Cardiac septum (tissue), 1 donor: ENCODE measurements at regions not wholly inside any gene's neighbourhood (a gene's known extent, or its start where the extent isn't known, plus 50 kb on each side); places are given as distances from the start of the nearest gene placed in this dataset.
"Not testable (repeated sequence)": the region's sequence is repeated elsewhere in the genome, so short reads cannot be mapped to it uniquely, and the experiment has no call there.

Experiments
- DNase-seq: peaks from one replicate; pipeline ENCODE4 v3.0.0-alpha.2; 2020; ENCODE audit warnings: low spot score
- intact Hi-C: fragments of 100-400 bp; cut with DNase I; formaldehyde crosslinking; loops from one replicate; pipeline ENCODE4 v1.14.0; 2022
- donor health status: DM: no; HTN: no; CAD: no.

DNA sequence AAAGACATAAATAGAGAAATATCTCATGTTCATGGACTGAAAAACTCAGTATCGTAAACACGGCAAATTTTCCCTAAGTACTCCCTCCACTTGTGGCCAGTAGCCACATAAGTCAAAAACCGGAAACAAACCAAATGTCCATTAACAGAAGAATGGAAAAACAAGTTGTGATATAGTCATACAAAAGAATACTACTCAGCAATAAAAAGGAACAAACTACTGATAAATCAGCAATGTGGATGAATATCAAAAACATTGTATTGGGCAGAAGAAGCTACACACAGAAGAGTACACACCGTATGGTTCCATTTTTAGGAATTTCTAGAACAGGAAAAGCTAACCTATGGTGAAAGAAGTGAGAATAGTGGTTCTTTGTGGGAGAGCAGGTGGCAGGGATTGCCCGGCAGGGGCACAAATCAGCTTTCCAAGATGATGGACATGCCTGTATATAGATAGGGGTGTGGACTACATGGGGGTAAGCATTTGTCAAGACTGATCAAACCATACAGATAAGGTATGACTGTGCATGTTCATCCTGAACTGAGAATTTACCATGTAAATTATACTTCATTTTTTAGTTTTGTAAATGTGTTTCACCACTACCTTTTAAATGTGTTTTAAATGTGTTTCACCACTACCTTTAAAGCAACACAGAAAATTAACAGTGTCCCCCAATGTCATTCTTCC is 172.8 kb upstream of the CDH5 start:
- intact Hi-C loops, result loop anchor here (5.0 kb wide), 1 partner anchor 49 kb away; no protein-coding TSS in a partner anchor
- no peak for DNase-seq

DNA sequence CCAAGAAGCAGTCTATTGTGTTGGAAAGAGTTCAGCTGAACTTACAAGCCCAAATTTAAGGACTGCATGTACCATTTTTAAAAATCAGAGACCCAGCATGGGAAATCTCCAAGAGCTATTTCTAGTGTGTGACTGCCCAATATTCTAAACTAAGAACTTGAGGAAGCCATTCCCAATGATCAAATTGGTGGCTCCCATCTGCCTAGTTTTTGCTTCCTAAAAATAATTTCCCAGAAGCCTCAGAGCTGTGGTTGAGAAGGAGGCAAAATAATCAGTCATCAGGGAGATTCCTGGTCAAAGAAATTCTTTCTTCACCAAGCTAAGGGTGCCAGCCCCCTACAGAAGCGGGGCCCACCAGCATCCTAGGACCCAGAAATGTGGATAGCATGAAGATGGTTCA is 176.1 kb upstream of the CDH5 start:
- DNase-seq, result no peak
- intact Hi-C loops, result loop anchor here (5.0 kb wide), 1 partner anchor 52 kb away; no protein-coding TSS in a partner anchor

DNA sequence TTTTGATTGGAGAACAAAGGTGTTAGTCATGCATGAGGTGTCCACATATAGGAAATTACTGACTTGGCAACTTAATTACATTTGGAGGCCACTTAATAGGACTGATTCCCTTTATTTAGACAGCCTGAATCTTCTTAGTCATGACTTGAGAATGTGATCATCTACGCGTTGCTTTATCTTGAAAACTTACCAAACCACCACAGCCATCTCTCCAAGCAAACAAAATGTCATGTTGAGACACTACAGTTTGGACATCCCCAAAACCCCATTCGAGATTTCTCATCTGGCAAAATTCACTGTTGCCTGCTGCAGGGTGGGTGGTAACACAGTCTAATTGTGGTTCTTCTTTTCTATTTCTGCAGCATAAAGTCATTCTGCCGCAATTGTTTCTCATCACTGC is 176.5 kb upstream of the CDH5 start:
- DNase-seq, result no peak
- intact Hi-C loops, result loop anchor here (5.0 kb wide), 1 partner anchor 52 kb away; no protein-coding TSS in a partner anchor

DNA sequence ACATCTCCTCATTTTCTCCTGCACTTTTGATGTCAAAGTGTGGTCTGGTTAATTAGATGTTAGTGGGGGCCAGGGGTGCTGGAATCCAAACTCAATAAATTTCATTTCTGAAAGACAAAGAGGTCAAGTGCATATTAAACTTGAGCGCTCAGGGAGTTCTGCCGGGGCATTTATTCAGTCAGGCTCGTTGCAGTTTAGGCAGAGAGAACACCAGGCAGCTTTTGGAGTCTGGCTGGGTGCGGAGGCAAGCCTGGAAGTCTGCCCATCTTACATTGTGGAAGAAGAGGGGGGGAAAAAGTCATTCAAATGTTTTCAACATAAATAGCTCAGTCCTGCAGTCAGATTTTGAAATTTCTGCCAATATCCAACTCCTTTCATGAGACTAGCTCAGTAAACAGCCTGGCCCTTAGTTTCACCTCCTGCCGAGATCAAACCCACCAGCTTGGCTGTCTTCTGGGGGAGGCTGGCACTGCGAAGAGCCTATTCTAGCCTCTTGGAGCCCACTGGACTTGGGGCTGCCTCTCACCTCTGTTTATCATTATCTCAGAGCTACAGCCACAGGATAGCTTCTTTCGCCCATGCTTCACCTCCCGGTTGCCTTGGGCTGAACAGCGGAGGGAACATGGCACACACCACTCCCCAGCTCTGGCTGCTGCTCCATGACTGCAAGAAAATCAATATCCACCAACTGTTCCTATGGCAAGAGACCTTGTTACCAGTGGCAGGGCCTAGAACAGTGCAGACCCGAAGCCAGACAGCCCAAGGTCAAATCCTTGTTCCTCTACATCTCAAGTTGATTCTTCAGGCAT is 177.4 kb upstream of the CDH5 start:
- no peak for DNase-seq
- intact Hi-C loops, result no loop called here

DNA sequence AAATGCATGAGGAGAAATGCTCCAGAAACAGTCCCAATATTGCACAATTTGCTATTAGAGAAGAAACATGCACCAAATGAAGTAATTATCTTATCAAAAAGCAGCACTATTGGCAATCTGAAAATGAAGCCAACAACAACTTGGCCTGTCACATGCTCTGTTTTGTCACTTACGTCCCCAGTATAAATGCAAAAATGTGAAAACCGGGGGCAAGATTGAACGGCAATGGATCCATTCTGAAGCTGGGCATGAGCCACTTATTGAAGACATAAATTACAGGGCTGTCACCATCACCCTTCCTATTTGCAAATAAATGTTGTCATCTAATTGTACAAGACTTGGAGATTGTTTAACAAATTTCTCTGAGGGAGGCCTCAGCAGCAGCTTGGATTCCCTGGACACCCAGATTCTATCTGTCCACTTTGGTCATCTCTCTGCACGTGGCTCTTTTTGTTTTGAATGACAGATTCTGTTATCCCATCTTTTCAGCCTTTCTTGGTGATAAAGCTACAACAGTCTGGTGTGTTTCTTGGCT is 180.2 kb upstream of the CDH5 start:
- no peak for DNase-seq
- intact Hi-C loops, result no loop called here

DNA sequence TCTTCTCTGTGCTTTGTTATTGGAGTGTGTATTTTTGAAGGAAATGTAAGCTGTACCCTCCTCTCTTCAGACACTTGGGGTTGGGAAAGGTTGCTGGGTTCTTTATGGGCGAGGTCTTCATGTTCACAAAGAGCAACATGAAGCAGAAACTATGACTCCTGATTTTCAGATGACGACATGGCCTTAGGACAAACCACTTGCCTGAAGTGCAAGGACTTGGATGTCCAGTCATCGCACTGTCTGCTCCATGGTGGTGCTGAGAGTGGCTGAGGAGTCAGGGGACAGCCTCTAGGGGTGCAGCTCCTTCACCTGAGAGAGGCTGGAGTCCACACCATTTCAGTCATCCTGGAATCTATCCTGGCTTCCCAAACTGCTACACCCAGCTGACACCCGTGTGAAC is 183.9 kb upstream of the CDH5 start:
- intact Hi-C loops, result no loop called here
- DNase-seq, result no peak

DNA sequence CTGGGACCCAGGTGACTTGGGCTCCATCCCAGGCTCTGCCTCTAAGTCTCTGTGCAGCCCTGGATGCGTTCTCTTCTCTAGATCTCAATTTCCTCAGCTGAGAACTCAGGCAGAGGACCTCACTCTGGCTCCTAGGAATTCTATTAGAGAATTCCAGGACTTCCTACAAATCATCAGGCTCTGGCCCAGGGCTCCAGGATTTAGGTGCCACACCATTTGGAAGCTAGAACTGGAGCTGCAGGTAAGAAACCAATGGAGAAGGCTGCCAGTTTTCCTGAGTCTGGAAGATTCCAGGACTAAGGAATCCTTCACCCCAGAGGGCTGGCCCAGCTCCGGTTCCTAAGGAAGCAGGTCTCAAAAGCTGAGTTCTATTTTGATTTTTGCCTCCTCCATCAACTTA is 189.8 kb upstream of the CDH5 start:
- no peak for DNase-seq
- intact Hi-C loops, result no loop called here

DNA sequence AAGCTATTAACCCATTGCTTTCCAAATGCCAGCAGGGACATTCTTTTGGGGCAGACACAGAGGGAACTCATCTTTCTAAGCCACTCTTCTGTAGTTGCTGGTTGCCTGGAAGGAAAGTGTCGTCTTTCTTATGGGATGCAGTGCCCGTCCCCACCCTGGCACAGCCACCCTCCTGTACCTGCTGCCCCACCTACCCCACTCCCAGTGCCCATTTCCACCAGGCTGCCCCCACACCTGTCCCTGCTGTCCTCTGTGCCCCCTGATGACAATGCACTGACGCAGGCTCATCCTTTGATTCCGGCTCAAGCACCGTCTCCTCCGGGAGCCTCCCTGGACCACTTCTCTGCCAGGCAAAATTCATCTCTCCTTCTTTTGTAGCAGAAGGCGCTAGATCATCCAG is 190.4 kb upstream of the CDH5 start:
- DNase-seq, result no peak
- intact Hi-C loops, result no loop called here

DNA sequence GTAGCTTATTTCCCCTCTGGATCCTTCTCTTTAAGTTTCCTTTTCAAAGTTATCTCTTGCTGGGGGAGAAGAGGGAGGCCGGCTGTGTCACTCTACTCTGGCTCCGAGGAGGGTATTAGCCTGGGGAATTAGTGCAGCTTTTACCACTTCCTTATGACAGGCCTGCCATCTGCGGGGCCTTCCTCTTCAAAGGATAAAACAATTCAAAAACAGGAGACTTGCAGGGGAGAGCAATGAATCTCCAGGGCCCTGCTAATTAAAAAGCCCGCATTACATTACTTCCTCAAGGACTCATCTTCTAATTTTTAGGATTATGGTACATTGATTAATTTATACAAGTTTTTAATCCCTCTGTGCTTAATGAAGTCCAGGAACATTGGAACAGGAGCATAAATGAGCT is 190.9 kb upstream of the CDH5 start:
- intact Hi-C loops, result no loop called here
- no peak for DNase-seq

DNA sequence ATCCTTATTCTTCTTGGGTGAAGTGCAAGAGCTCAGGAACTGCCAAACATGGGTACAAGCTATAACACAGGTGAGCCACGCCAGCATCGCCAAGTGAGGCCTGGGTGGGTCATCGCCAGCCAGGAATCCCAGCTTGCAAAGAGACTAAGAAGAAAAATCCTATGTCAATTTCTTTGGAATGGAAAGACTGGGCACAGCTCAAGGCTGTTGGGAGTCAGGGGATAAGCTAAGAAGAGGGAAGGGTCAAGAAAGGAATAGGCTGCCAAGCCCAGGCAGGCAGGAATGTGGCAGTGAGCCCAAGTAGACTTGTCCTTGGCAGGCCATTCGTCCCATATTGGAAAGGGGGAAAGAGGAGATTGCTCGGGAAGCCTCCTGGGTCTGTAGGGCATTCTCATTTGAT is 191.4 kb upstream of the CDH5 start:
- intact Hi-C loops, result no loop called here
- DNase-seq, result no peak

DNA sequence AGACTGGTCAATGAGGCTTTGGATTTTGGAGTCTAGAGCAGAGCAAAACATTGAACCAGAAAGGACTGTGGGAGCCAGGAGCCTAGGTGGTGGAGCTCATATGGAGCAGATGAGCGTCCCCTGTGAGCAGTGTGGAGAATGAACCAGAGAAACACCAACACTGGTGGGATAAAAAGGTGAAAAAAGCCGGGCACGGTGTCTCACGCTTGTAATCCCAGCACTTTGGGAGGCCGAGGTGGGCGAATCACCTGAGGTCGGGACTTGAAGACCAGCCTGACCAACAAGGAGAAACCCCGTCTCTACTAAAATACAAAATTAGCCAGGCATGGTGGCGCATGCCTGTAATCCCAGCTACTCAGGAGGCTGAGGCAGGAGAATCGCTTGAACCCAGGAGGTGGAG is 192.7 kb upstream of the CDH5 start:
- intact Hi-C loops, DNase-seq: not testable (repeated sequence)

DNA sequence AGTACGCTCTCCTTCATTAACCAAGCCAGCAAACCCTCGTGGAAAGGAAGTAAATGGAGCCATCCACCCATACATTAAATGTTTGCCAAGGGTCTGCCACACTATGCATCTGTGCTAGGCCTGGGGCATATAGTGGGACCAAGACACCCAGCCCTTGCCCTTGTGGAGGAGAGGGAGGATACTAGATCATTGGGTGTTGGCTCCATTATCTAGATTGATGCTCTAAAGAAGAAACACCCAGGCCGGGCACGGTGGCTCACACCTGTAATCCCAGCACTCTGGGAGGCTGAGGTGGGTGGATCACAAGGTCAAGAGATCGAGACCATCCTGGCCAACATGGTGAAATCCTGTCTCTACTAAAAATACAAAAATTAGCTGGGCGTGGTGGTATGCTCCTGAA is 193.3 kb upstream of the CDH5 start:
- intact Hi-C loops, DNase-seq: not testable (repeated sequence)

DNA sequence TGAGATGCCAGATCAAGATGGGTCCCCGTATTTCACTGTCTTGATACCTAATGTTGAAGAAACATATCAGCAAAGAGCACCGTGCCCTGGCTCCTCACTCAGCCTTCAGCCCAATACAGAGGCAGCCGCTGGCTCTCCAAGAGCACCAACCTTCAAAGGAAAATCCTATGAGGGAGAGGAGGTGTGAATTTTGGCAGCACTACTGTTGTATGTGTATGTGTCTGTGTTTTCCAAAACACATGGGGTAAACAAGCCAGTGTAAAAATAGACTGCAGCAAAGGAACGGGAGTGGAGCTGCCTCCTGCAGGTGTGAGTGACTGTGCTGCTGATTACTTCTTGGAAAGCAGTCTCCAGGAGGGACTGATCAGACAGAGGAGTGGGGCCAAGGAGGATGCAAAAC is 194.0 kb upstream of the CDH5 start:
- intact Hi-C loops, result no loop called here
- no peak for DNase-seq

DNA sequence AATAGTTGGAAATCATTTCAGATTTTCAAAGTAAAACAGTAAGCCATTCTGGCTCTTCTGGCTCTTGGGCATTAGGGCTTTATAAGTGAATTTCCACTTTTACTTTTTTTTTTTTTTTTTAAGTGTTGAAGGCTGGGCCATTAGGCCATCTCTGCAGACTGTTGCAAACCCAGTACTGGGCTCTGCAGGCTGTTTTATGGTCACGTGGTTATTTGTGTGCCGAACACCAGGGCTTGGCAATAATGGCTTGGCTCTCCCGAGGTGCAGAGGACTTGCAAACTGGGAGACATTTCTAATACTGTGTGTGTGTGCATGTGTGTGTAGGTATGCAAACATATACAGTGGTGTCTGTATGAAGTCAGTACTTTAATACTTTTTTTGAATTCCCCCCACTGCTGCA is 194.9 kb upstream of the CDH5 start:
- intact Hi-C loops, result no loop called here
- DNase-seq, result no peak

DNA sequence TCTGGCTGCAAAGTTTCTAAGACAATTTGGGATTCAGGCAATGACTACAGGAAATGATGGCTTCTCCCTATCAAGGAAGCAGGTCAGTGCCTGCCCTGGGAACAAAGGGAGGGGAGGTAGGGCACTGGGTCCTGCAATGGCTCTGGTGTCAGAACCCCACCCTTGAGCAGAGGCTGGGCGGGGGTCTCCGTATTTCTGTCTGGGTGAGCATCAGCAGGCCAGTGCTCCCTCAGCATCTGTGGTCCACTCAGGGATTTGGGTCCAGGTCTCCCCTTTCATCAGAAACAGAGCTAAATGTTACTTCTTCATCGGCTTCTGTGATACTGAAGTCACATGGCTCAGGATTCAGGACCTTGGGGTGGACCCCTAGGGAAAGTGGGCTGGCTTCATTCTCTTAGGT is 195.5 kb upstream of the CDH5 start:
- DNase-seq, result no peak
- intact Hi-C loops, result no loop called here

DNA sequence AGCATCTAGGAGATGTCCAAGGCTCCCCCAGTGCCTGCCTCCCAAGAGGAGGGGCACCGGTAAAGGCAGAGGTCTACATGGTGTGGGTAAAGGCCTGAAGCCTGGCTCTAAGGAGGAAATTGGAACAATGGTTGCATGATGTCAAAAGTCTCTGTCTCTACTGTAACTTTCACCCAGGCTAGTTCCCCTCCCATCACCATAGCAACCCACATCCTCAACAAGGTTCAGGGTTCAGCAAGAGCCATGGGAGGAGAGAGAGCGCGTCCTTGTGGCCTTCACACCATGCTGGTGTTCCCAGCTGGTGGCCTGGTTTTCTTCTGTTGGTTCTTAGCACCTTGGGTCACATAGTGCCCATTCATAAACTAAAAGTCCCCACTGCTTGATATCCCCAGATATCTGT is 196.7 kb upstream of the CDH5 start:
- DNase-seq, result no peak
- intact Hi-C loops, result no loop called here

DNA sequence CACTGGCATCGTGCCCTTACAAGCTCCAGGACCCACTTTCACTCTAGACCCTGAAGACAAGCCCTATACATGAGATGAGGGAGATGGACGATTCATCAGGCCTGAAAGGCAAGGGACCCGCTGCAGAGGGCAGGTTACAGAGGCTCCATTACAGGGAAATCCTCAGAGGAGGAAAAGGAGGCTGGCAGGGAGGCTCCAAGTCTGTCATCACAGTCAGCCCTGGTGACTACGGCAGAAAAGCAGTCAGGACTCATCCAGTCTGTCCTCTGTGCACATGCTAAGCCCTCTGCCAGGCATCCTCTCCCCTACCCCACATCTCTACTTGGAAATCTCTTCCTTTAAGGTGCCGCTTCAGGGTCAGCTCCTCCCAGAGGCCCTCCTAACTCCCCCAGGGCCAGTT is 197.7 kb upstream of the CDH5 start:
- no peak for DNase-seq

DNA sequence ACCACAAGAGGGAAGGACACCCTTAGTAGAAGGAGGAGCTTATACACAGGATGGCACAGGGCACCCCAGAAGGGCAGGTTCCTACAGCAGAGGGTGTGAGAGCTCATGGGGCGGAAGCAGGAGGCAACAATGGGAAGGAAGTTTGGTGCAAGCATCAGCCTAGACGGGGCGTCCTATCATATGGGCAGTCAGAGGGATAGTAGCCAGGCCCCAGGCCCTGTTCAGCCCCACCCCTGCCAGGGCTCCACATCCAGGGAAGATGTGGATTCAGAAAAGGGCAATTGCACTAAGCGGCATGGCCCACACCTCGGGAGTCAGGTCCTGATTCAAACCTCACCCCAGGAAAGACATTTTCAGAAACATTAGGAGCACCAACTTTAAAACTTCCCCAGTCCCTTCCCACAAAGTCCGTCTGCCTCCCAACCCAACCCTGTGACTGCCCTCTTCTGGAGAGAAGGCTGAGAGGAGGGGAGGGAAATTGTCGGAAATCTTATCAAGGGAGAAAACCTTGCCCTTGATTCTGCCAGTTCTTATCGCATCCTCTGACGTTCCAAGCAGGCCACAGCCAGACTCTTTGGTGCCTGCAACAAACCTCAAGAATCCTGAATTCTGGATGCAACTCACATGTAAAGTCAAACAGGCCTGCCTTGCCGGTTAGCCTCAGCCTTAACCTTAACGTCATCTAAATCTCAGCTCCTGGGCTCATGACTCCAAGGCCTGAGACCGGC is 198.8 kb upstream of the CDH5 start:
- no peak for DNase-seq
- intact Hi-C loops, result no loop called here

More for the DNA sequence above, 197.7 kb upstream of the CDH5 start:
- intact Hi-C loops, result no loop called here

DNA sequence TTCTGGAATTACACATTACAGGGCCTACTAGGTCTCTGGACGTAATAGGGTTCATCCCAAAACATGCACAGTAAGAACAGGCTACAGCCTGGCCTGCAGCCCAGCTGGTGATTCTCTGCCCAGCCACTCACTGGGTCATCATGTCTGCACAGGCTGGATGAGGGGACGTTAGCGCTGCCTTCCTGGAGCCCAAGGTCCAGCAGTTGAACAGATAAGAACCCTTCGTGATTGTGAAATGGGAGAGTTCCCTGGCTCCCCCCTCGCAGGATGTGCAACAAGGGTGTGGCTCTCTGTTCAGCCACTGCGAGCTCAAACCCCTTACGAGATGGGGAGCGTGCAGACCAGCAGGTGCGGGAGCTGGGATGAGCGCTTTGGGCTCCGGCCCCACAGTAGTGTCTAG is 200.0 kb upstream of the CDH5 start:
- no peak for DNase-seq

DNA sequence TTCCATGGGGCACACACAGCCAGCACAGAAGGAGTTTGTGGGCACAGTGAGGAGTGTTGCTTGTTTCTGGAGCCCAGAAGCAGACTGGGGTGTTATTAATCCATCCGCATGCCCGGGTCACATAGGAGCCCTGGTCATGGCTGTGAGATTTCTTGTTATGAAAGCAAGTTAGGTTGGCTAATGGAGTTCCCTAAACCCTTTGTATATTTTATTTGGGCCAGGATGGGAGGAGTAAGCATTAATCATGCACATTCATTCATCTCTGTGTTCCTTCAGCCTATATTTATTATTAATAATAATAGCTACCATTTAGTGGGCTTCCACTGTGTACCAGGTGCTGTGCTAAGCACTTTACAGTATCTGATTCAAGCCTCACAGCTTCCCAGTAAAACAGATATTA is 200.6 kb upstream of the CDH5 start:
- intact Hi-C loops, result no loop called here
- DNase-seq, result no peak

More for the DNA sequence above, 200.0 kb upstream of the CDH5 start:
- intact Hi-C loops, result no loop called here
